ENCODE measurements at regions not wholly inside any gene's neighbourhood (a gene's known extent, or its start where the extent isn't known, plus 50 kb on each side); places are given as distances from the start of the nearest gene placed in this dataset.
A peak's percentile ranks its signal among the peaks of the same experiment; 100 is the strongest.

- DNase-seq: no peak
Observed at GRCh38 chr9:11968631-11969030, 724.6 kb upstream of the TYRP1 start.

GRCh38 chr9:11973011-11973410 is 720.2 kb upstream of the TYRP1 start:
- DNase-seq: peak; percentile 81

- DNase-seq: no peak
Observed at GRCh38 chr9:11973511-11973910, 719.7 kb upstream of the TYRP1 start.

GRCh38 chr9:11992866-11993265 is 700.3 kb upstream of the TYRP1 start:
- peak; percentile 99 for DNase-seq

GRCh38 chr9:12014488-12014887 is 678.7 kb upstream of the TYRP1 start:
- DNase-seq: no peak

- no peak for DNase-seq
Observed at GRCh38 chr9:12054235-12054634, 639.0 kb upstream of the TYRP1 start.

- no peak for DNase-seq
Observed at GRCh38 chr9:12056874-12057273, 636.3 kb upstream of the TYRP1 start.

- peak; percentile 62 for DNase-seq
Observed at GRCh38 chr9:12060067-12060466, 633.1 kb upstream of the TYRP1 start.

- peak; percentile 33 for DNase-seq
Observed at GRCh38 chr9:12060811-12061210, 632.4 kb upstream of the TYRP1 start.

GRCh38 chr9:12065050-12065449 is 628.1 kb upstream of the TYRP1 start:
- DNase-seq: no peak

GRCh38 chr9:12065686-12066085 is 627.5 kb upstream of the TYRP1 start:
- DNase-seq: no peak

GRCh38 chr9:12066455-12067035 is 626.6 kb upstream of the TYRP1 start:
- DNase-seq: no peak

- DNase-seq: no peak
Observed at GRCh38 chr9:12069366-12069765, 623.8 kb upstream of the TYRP1 start.

GRCh38 chr9:12085399-12085798 is 607.8 kb upstream of the TYRP1 start:
- DNase-seq: no peak

- no peak for DNase-seq
Observed at GRCh38 chr9:12091865-12092527, 601.2 kb upstream of the TYRP1 start.

GRCh38 chr9:12094046-12094445 is 599.1 kb upstream of the TYRP1 start:
- no peak for DNase-seq

- DNase-seq: no peak
Observed at GRCh38 chr9:12095931-12096330, 597.3 kb upstream of the TYRP1 start.

GRCh38 chr9:12133416-12133815 is 559.8 kb upstream of the TYRP1 start:
- DNase-seq: no peak

- DNase-seq: peak; percentile 13
Observed at GRCh38 chr9:12141422-12141821, 551.8 kb upstream of the TYRP1 start.

- DNase-seq: no peak
Observed at GRCh38 chr9:12155401-12156134, 537.6 kb upstream of the TYRP1 start.

GRCh38 chr9:12162181-12162815 is 530.9 kb upstream of the TYRP1 start:
- no peak for DNase-seq

- DNase-seq: no peak
Observed at GRCh38 chr9:12163723-12164458, 529.3 kb upstream of the TYRP1 start.

GRCh38 chr9:12166518-12166917 is 526.7 kb upstream of the TYRP1 start:
- DNase-seq: peak; percentile 25

All from NCI-H69 (cell line).